22Rv1 (cell line): ENCODE measurements at regions not wholly inside any gene's neighbourhood (a gene's known extent, or its start where the extent isn't known, plus 50 kb on each side); places are given as distances from the start of the nearest gene placed in this dataset.
"Not testable (repeated sequence)": the region's sequence is repeated elsewhere in the genome, so short reads cannot be mapped to it uniquely, and the experiment has no call there.

Source experiments
- H3K27ac ChIP-seq: fragments of 450-650 bp; 2 replicates; pipeline ENCODE4 v1.5.1; 2017
- ZFX ChIP-seq: fragments of 450-650 bp; IDR thresholded peaks from 2 replicates; pipeline ENCODE4 v1.6.1; 2017; ENCODE audit warnings: antibody characterized with exemption, borderline replicate concordance
- TF ChIP-seq, protein P1 (sequence below): fragments of 450-650 bp; IDR thresholded peaks from 2 replicates; pipeline ENCODE4 v1.5.1; 2017; ENCODE audit warnings: mild to moderate bottlenecking

DNA sequence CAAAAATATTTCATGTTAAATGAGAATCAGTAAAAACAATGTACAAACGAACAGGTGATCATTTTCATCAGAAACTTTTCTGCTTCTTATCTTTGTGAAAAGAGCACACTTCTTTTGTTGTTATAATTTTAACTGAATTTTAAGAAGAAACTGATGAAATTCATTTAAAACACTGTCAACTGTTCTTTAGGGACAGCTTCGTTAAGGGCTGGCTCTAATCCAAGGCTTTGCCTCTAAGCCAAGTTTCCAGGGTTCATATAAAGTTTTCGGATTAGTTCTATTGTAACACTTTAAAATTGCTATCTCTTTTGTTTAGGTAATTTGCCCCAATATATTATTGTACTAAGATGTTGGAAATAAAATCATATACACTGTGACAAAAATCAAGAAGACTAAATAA is 559.2 kb downstream of the TUSC1 start:
- no peak overlapping the region for H3K27ac ChIP-seq
- no peak for TF ChIP-seq ZFX
- TF ChIP-seq, protein P1, sequence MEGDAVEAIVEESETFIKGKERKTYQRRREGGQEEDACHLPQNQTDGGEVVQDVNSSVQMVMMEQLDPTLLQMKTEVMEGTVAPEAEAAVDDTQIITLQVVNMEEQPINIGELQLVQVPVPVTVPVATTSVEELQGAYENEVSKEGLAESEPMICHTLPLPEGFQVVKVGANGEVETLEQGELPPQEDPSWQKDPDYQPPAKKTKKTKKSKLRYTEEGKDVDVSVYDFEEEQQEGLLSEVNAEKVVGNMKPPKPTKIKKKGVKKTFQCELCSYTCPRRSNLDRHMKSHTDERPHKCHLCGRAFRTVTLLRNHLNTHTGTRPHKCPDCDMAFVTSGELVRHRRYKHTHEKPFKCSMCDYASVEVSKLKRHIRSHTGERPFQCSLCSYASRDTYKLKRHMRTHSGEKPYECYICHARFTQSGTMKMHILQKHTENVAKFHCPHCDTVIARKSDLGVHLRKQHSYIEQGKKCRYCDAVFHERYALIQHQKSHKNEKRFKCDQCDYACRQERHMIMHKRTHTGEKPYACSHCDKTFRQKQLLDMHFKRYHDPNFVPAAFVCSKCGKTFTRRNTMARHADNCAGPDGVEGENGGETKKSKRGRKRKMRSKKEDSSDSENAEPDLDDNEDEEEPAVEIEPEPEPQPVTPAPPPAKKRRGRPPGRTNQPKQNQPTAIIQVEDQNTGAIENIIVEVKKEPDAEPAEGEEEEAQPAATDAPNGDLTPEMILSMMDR, result no peak

- TF ChIP-seq ZFX, result no peak
- TF ChIP-seq, protein P1, result no peak
- H3K27ac ChIP-seq, result no peak overlapping the region
Measured at GRCh38 chr9:25117791-25118190, 560.5 kb downstream of the TUSC1 start.

- not testable (repeated sequence) for H3K27ac ChIP-seq
Measured at GRCh38 chr9:25102204-25102603, 556.5 kb upstream of the IZUMO3 start.

GRCh38 chr9:25094518-25094917 is 548.8 kb upstream of the IZUMO3 start:
- TF ChIP-seq, protein P1, result no peak
- TF ChIP-seq ZFX, result no peak

GRCh38 chr9:25078202-25078601 is 532.5 kb upstream of the IZUMO3 start:
- no peak overlapping the region for H3K27ac ChIP-seq
- TF ChIP-seq, protein P1, result no peak
- TF ChIP-seq ZFX, result no peak

More at GRCh38 chr9:25094518-25094917, 548.8 kb upstream of the IZUMO3 start:
- H3K27ac ChIP-seq, result no peak overlapping the region

- TF ChIP-seq ZFX, result no peak
- TF ChIP-seq, protein P1, result no peak
Measured at GRCh38 chr9:25048098-25048724, 502.5 kb upstream of the IZUMO3 start.

GRCh38 chr9:25045469-25045868 is 499.8 kb upstream of the IZUMO3 start:
- H3K27ac ChIP-seq, result not testable (repeated sequence)

More at GRCh38 chr9:25048098-25048724, 502.5 kb upstream of the IZUMO3 start:
- H3K27ac ChIP-seq, result no peak overlapping the region

- TF ChIP-seq, protein P1, result no peak
- TF ChIP-seq ZFX, result no peak
- no peak overlapping the region for H3K27ac ChIP-seq
Measured at GRCh38 chr9:25029743-25030142, 484.0 kb upstream of the IZUMO3 start.
